ENCODE measurements at regions not wholly inside any gene's neighbourhood (a gene's known extent, or its start where the extent isn't known, plus 50 kb on each side); places are given as distances from the start of the nearest gene placed in this dataset.
A peak's percentile ranks its signal among the peaks of the same experiment; 100 is the strongest.
"Not testable (repeated sequence)": the region's sequence is repeated elsewhere in the genome, so short reads cannot be mapped to it uniquely, and the experiment has no call there.

DNA sequence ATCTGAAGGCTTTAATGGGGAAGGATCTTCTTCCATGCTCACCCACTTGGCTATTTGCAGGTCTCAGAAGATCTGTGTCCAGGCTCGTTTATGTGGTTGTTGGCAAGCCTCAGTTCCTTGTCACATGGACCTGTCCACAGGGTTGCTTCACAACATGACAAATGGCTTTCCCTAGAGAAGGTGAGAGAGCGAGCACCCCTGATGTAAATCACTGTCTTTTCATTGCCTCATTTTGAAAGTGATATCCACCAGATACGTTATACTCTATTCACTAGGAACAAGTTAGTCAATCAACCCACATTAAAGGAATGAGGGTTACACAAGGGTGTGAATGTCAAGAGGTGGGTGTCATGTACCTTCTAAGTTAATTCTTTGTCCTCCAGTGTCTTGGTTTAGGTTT, 433.3 kb downstream of the RPS6KC1 start:
- no peak for DNase-seq

- no peak for DNase-seq
Measured at GRCh38 chr1:213484758-213485157, 433.7 kb downstream of the RPS6KC1 start.

DNA sequence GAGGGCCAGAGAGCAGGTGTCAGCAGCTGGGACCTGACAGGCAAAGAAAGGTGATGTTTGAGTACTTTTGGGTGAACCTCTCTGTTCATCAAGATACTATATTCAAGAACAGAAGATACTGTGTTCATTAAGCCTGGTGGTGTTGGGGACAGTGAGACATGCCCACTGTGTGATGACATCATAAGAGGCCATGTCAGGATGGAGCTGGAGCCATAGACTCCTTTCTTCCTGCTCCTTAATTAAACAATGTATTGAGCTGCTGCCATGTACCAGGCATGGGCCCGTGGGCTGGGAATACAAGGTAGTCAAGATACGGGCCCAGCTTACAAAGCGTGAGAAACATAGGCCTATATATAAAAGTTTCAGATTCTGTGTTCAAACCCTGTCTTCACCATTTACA, 435.4 kb downstream of the RPS6KC1 start:
- DNase-seq, result no peak

DNA sequence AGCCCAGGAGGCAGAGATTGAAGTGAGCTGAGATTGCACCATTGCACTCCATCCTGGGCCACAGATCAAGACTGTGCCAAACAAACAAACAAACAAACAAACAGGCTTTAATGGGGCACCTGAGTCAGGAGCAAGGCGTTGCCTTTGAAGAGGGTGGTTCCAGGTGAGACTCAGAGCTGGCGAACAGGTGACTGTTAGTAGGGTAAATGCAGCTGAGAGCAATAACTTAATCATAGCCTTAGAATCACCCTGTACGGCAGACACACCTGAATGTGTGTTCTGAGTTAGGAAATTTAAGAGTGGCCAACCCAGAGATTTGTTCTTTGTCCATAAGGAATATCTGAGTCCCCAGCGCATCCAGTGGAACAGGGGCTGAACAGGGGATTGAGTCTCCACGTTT, 440.4 kb downstream of the RPS6KC1 start:
- no peak for DNase-seq

DNA sequence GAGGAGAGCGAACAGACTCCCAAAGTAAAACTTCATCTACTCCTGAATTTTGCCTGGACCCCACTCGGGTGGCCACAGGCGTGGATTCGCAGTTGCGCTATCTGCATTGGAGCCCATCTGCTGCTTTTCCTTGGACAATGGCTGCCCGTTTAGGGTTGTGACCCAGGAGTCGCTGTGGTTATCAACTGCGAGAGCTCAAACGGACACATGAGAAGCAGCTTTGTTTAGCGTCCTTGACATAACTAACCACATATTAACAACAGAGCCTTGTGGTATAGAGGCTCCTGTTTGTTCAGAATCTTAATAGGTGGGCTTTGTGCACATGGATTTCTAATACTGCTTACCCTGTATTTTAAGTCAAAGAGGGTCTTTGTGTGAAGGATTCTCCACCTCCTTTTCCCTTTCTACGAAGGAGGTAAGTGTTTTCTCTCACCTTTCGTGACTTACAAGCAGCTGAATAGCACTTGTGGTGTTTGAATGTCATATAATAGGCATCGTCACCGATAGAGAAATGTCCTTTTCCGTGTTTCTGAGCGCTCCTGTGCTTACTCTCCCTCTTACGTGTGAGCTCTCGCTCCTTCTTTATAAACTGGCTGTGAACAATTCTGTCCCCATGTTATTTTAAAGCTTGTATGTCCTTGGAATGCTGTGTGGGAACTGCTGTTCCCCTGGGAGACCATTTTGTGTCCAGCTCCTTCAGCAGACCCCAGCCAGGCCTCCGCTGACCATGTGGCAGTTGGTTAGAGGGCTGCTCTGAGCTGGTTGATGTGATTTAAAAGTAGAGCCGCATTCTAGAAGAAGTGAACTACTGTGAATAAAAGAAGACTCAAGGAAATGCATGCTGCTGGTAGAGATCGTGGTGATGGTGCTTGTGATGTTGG, 441.4 kb downstream of the RPS6KC1 start:
- no peak for DNase-seq

- DNase-seq, result no peak
Measured at GRCh38 chr1:213499444-213499843, 448.4 kb downstream of the RPS6KC1 start.

DNA sequence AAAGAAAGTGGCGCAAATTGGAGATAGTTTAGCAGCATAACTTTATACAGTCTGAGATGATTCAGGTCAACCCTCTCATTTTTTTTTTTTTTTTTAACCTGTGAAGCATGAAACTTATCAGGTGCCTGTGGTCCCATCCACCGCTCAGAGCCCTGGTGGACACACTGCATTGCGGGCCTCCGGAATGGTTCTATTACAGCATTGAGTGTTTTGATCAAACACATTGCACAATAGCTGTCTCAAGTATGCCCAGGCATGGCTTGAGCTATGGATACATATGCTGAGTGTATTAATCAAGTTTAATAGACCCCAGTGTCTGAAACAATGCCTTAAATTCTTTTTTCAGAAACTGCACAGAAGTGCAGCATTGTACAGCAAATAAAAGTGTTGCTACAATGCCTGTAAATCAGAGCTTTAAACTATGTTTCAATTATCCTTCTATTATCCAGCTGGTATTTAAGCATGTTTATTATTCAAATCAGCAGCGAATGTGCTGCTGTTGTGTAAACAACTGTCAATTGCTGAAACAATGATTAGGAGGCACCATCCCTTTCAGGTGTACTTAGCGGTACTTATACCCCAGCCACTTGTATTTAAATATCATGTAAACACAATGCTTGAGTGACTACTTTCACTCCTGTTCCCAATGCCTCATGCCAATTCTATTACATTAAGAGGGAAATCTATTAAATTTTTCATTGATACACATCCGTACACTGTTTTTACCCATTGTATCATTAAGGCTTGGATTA, 456.6 kb downstream of the RPS6KC1 start:
- peak; percentile 85 for DNase-seq

- no peak for DNase-seq
Measured at GRCh38 chr1:213511173-213511572, 460.1 kb downstream of the RPS6KC1 start.

- no peak for DNase-seq
Measured at GRCh38 chr1:213512316-213512715, 461.3 kb downstream of the RPS6KC1 start.

DNA sequence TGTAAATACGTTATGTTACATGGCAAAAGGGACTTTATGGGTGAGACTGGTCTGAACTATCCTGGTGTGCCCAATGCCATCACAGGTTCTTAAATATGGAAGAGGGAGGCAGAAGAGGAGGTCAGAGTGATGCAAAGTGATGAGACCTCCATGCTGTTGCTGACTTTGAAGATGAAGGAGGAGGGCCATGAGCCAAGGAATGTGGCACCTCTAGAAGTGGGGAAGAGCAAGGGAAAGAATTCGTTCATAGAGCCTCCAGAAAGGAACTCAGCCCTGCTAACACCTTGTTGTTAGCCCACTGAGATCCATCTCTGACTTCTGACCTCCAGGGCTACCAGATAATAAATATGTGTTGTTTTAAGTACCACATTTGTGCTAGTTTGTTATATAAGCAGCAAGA, 462.0 kb downstream of the RPS6KC1 start:
- DNase-seq, result no peak

GRCh38 chr1:213514408-213515179, 463.6 kb downstream of the RPS6KC1 start:
- DNase-seq, result not testable (repeated sequence)

- peak; percentile 49 for DNase-seq
Measured at GRCh38 chr1:213519098-213519497, 468.1 kb downstream of the RPS6KC1 start.

DNA sequence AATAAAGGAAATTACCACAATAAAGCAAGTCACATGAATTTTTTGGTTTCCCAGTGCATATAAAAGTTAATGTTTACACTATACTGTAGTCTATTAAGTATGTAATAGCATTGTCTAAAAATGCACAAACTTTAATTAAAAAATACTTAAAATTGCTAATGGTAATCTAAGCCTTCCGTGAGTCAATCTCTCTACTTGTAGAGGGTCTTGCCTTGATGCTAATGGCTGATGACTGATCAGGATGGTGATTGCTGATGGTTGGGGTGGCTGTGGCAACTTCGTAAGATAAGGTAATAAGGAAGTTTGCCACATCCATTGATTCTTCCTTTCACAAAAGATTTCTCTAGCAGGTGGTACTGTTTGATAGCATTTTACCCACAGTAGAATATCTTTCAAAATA, 466.6 kb upstream of the PROX1 start:
- DNase-seq, result no peak

DNA sequence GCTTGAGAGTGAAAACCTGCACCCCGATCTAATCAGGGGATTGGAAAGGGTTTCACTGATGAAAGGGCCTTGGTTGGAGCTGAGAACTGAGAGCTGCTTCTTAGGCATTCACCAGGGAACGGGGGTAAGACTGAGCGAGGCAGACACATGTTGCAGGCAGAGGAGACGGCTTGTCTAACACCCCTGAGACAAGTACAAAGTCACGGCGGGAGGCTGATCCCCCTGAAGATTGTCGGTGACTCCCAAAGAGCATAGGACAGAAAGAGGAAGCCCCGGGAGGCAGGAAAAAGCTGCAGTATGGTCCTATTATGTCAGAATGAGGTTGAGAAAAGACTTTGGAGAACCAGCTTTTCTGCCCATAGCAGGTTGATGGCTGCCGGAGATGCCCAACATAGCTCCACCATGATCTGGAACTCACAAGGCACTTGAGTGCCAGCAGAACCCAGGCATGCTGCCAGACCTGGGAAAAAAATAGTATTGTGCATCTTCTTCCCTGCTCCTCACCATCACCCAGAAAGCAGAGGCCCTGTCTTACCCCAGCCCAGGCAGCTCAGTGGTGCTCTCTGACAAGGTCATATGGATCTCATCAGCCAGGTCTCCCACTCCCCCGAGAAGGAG, 463.9 kb upstream of the PROX1 start:
- no peak for DNase-seq

DNA sequence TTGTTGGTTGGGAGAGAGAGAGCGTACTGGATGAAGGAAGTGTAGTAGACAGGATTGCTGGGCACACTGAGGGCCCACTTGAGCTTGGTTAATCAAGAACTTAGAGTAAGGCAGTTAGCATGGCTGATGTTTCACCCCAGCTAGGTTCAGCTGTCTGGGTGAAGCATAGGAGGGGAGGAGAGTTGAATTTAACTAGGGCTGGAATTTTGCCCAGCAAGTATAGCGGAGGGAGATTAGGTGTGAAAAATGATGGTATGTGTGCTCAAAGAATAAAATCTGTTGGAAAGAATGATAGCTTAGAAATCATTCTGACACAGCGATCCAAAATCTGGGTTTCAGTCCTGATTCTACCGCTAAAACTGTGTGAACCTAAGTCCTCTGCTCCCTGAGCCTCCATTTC, 461.5 kb upstream of the PROX1 start:
- no peak for DNase-seq

- no peak for DNase-seq
Measured at GRCh38 chr1:213530611-213531320, 457.0 kb upstream of the PROX1 start.

DNA sequence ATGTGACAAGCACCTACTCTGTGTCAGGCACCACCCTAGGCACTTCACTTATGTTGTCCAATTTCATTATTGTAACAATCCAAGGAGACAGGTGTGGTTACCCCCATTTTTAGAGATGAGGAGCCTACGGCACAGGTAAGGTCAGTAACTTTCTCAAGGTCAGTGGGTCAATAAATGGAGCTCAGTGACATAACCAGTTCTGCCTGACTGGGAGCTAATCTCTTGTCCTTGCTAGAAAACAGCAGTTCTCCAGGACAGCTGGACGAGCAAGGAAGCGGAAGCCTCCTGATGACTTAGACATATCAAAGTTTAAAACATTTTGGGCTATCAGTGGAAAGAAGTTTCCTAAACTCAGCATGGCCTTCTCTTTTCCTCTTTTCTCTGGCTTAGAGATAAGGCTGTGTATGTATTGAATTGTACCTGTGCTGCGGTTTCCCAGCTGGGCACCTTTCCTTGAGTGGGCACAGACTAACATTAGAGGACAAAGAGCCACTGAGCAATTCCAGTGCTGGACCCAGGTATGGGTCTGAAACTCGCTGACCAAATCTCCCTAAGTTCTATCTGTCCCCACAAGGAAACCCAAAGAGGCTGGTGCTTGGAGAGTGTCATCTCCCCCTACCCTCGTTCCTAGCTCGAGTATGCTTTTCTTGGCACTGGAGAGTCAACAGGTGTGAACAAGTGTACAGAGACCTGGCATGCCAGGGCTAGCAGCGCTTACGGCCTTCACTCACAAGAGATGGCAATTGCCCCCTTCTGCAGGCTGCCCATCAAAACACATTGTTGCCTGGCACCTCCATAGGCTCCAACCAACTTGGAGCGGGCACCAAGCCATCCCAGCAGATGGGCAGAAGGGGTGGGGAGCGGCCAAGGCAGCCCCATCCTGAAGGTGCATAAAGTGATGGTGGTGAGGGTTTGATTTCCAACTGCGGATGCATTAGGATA, 456.1 kb upstream of the PROX1 start:
- DNase-seq, result no peak

DNA sequence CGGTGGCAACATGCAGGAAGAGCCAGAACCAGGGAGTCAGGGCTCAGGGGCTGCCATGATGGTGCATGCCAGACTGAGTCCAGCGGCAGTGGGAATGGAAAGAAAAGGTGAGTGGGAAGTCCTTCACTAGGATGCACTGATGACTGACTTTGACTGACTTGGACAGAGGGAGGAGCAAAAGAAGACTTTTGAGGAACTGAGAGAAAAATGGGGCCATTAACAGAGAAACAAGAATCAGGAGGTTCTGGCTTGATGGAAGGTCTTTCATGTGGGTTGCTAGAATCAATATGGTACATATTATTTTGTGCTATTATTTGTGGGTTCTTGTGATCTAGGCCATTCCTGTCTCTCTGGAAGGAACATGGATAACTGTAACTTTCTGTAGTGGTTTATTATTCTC, 454.6 kb upstream of the PROX1 start:
- no peak for DNase-seq

DNA sequence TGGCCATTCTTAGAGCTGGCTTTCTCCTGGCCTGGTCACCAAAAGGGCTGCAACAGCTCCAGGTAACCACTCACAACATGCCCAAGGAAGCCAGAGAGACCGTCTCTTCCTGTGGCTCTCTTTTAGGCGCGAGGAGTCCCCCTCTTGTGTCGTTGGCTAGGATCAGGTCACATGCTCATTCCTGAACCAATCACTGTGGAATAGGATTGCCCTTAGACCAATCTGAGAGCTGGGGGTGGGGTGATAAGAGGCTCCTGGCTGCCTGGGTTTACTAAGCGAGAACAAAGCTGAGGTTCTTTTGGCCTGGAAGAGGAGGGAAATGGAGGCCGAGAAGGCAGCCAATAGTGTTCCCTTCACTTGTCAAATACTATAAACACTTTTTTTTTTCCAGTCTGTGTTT, 452.1 kb upstream of the PROX1 start:
- no peak for DNase-seq

DNA sequence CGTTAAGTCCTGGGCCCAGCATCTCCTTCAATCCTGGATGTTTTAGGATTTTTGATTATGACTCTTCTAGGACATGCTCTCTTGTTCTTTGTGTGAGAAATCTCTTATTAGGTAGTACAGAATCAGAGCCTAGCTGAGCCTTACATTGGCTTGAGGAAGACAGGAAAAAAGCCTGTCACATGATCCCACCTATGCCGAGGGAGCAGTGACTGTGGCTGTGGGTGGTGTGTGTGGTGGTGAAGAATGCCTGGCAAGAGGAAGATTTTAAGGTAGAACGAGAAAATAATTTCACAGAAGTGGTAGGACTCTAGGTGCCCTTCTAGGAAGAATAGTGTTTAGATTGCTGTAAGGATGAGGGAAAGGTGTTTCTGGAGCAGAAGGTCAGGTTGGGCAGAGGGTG, 449.5 kb upstream of the PROX1 start:
- DNase-seq, result no peak

GRCh38 chr1:213539464-213539863, 448.3 kb upstream of the PROX1 start:
- no peak for DNase-seq
